ENCODE measurements at regions not wholly inside any gene's neighbourhood (a gene's known extent, or its start where the extent isn't known, plus 50 kb on each side); places are given as distances from the start of the nearest gene placed in this dataset.
"Not testable (repeated sequence)": the region's sequence is repeated elsewhere in the genome, so short reads cannot be mapped to it uniquely, and the experiment has no call there.

DNA sequence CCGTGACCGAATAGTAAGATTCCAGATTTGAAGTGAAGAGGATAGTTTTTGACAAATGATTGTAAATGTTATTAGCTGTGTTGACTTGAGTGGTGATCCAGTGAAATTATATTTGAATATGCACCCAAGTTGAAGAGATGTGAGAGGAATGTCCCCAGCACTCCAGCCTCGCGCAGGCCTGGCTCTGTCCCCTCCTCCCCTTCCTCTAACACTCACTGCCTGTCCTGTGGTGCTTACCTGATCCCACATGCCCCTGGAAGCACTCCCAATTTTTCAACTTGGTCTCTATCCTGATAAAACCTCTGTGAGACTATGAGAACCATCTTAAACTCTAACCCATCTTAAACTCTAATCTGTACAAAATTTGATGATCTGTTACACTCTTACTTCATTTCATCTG is 154.7 kb upstream of the LRP1B start:
- TF ChIP-seq, protein P1, sequence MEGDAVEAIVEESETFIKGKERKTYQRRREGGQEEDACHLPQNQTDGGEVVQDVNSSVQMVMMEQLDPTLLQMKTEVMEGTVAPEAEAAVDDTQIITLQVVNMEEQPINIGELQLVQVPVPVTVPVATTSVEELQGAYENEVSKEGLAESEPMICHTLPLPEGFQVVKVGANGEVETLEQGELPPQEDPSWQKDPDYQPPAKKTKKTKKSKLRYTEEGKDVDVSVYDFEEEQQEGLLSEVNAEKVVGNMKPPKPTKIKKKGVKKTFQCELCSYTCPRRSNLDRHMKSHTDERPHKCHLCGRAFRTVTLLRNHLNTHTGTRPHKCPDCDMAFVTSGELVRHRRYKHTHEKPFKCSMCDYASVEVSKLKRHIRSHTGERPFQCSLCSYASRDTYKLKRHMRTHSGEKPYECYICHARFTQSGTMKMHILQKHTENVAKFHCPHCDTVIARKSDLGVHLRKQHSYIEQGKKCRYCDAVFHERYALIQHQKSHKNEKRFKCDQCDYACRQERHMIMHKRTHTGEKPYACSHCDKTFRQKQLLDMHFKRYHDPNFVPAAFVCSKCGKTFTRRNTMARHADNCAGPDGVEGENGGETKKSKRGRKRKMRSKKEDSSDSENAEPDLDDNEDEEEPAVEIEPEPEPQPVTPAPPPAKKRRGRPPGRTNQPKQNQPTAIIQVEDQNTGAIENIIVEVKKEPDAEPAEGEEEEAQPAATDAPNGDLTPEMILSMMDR (conservative IDR thresholded peaks at IDR 0.05): no peak
- no peak for TF ChIP-seq ZFX (IDR thresholded peaks at IDR 0.05)
- H3K27ac ChIP-seq: no peak overlapping the region

DNA sequence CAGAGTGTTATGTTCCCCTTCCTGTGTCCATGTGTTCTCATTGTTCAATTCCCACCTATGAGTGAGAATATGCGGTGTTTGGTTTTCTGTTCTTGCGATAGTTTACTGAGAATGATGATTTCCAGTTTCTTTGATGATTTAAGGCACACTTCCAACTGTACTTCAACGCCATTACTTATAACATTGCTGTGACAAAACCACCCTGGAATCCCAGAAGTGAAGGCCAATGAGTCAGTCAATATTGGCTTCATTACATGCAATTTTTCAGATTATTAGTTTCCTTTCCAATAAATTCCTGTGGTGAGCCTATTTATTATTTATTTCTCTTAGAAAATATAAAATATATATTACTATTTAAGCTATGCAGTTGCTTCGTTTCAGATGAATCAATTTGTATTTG is 153.5 kb upstream of the LRP1B start:
- not testable (repeated sequence) for H3K27ac ChIP-seq

DNA sequence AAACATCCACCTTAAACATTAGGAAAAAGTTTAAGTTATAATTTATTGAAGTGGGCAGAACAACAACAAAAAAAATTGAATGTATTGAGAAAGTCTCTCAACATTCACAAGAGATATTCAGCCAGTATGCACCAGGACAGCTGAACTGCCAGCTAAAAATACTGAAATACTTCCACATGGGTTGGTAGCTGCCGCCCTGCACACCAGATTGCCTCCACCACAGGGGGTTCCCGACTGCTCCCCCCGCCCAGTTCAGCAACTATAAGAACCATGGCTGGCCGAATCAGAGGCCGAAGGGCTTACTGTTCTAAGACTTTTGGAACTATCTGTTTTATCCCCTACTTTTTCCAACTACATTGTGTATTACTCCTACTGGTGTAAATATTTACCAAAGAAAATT is 150.0 kb upstream of the LRP1B start:
- TF ChIP-seq, protein P1 (conservative IDR thresholded peaks at IDR 0.05): no peak
- TF ChIP-seq ZFX (IDR thresholded peaks at IDR 0.05): no peak
- H3K27ac ChIP-seq: no peak overlapping the region

DNA sequence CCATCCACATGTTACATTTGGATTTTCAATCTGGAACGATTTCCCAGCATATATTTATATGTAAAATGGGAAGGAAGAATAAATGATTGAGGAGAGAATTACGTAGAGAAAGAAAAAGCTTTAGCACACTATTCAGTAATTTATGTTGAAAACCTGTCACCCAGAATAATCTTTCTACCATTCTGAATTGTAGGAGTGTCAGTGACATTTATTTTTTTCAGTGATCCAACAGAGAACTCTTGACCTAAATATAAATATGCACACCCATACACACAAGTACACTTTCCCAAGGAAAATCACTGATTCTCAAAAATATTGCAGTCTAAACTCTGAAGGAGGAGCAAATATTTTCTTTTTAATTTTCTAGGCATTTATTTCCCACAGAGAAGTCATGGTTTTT is 140.2 kb upstream of the LRP1B start:
- TF ChIP-seq ZFX (IDR thresholded peaks at IDR 0.05): no peak
- TF ChIP-seq, protein P1 (conservative IDR thresholded peaks at IDR 0.05): no peak
- no peak overlapping the region for H3K27ac ChIP-seq

DNA sequence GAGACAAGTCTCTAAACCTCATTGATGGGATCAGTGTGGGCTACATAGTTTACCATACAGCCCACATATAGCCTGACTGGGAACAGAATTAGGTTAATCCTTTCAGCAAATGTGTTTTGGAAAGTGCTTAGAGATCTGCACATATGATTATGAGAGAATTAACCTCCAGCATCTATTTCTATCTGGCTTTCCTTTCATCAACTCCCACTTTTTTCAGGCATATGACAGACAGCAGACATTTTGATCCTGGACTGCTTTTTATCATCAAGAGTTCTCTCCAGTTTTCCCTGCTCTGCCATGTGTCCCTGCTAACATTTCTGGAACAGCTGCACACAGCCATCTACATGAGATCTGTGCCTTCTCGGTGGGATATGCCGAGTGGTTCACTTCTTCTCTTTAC is 139.5 kb upstream of the LRP1B start:
- TF ChIP-seq ZFX (IDR thresholded peaks at IDR 0.05): no peak
- TF ChIP-seq, protein P1 (conservative IDR thresholded peaks at IDR 0.05): no peak
- no peak overlapping the region for H3K27ac ChIP-seq

DNA sequence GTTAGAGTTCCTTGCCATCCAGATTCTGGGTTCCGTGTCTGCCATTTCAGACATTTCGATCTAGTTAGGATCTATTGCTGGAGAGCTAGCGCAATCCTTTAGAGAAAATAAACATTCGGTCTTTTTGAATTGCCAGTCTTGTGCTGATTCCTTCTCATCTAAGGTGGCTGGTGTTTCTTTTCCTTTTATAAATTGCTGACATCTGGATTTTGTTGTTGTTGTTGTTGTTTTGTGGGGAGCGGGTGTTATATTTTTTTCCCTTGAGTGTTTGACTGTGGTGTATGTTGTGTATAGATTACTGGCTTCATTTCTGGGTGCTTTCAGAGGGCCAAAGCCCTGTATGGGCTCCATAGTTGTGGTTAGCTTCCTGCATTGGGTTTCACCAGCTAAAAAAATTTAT is 128.5 kb upstream of the LRP1B start:
- H3K27ac ChIP-seq: no peak overlapping the region
- TF ChIP-seq, protein P1 (conservative IDR thresholded peaks at IDR 0.05): no peak
- no peak for TF ChIP-seq ZFX (IDR thresholded peaks at IDR 0.05)

DNA sequence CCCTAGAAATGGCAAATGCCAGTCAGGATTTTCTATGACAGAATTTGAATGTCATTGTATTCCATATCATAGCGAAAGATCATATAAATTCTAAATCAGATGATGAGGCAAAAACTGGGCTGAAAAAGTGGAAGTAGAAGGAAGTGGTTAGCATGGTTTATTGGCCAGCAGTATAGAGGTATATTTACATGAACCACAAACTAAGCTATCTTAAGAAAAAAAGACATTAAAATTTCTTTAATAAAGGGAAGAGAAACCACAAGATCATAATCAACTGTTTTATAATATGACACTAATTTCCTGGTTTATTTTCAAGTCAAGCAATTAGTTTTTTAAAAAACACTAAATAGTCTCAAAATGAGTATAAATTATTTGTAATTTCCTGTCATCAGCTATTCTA is 123.2 kb upstream of the LRP1B start:
- no peak overlapping the region for H3K27ac ChIP-seq
- TF ChIP-seq ZFX (IDR thresholded peaks at IDR 0.05): no peak
- TF ChIP-seq, protein P1 (conservative IDR thresholded peaks at IDR 0.05): no peak

DNA sequence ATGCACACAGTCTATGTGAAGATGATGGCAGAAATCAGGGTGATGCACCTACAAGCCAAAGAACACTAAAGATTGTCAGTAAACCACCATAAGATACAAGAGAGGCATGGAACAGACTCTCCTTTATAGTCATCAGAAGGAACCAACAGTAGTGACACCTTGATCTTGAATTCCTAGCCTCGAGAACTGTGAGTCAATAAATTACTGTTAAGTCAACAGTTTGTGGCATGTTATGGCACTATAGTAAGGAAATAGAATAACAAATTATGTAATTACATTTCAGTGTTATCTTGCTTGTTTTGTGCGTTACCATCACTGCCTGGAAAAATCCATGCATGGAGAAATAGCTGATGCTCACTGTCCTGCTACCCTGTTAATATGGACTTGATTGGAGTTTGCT is 110.2 kb upstream of the LRP1B start:
- TF ChIP-seq, protein P1 (conservative IDR thresholded peaks at IDR 0.05): no peak
- no peak for TF ChIP-seq ZFX (IDR thresholded peaks at IDR 0.05)
- no peak overlapping the region for H3K27ac ChIP-seq

Data from C4-2B (cell line).